Ascending aorta (tissue), 2 donors: ENCODE measurements at regions not wholly inside any gene's neighbourhood (a gene's known extent, or its start where the extent isn't known, plus 50 kb on each side); places are given as distances from the start of the nearest gene placed in this dataset.

Experiments
- DNase-seq, 2 donors: peaks; one replicate each; pipeline ENCODE4 v3.0.0-alpha.2; 2019; ENCODE audit warnings: low spot score in 2 of 2
- H3K27ac ChIP-seq, 2 donors: fragments of 200-600 bp; sonication (generic); one replicate each; pipeline ENCODE4 v1.5.1; 2016 to 2017; ENCODE audit warnings: mild to moderate bottlenecking in 1 of 2
- H3K27me3 ChIP-seq: fragments of 200-600 bp; sonication (generic); one replicate; pipeline ENCODE4 v1.5.1; 2017
- H3K36me3 ChIP-seq, 2 donors: fragments of 200-600 bp; sonication (generic); one replicate each; pipeline ENCODE4 v1.5.1; 2016
- H3K4me1 ChIP-seq, 2 donors: fragments of 200-600 bp; sonication (generic); one replicate each; pipeline ENCODE4 v1.5.1; 2016 to 2017; ENCODE audit warnings: mild to moderate bottlenecking in 1 of 2
- H3K4me3 ChIP-seq, 2 donors: fragments of 200-600 bp; sonication (generic); one replicate each; pipeline ENCODE4 v1.5.1; 2016 to 2017; ENCODE audit warnings: mild to moderate bottlenecking in 1 of 2
- H3K9me3 ChIP-seq, 2 donors: fragments of 200-600 bp; sonication (generic); one replicate each; pipeline ENCODE4 v1.5.1; 2016
- intact Hi-C: fragments of 100-400 bp; cut with DNase I; formaldehyde crosslinking; loops from one replicate; pipeline ENCODE4 v1.15.1; 2023
- TF ChIP-seq, protein P1 (sequence below), 3 experiments: fragments of 200-600 bp in 2 of 3; fragments of 450-650 bp in 1 of 3; sonication (generic) in 2 of 3; IDR thresholded peaks; one replicate each; pipeline ENCODE4 v1.5.1; 2016 to 2019; ENCODE audit warnings: antibody characterized with exemption in 3 of 3, mild to moderate bottlenecking in 1 of 3, moderate library complexity in 1 of 3

DNA sequence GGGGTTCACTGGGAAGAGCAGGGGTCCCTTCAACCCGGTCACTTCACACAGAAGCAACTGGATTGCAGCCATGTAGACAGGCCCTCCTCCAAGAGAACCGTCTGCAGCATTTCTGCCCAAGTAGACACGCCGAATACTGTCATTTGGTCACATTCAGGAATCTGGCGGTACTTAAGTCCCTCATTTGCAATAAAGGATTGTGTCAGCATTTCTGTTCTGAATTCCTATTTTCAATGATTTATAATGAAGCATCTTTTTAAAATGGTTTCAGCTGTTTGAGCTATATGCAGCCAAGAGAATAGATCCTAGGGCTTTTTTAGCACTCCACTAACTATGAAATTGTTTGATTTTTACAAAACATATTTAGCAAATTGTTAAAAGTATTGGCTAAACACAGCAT is 143.5 kb upstream of the SOX1 start:
- DNase-seq, result no peak
- TF ChIP-seq, protein P1, sequence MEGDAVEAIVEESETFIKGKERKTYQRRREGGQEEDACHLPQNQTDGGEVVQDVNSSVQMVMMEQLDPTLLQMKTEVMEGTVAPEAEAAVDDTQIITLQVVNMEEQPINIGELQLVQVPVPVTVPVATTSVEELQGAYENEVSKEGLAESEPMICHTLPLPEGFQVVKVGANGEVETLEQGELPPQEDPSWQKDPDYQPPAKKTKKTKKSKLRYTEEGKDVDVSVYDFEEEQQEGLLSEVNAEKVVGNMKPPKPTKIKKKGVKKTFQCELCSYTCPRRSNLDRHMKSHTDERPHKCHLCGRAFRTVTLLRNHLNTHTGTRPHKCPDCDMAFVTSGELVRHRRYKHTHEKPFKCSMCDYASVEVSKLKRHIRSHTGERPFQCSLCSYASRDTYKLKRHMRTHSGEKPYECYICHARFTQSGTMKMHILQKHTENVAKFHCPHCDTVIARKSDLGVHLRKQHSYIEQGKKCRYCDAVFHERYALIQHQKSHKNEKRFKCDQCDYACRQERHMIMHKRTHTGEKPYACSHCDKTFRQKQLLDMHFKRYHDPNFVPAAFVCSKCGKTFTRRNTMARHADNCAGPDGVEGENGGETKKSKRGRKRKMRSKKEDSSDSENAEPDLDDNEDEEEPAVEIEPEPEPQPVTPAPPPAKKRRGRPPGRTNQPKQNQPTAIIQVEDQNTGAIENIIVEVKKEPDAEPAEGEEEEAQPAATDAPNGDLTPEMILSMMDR (IDR thresholded peaks at IDR 0.05), result no peak
- H3K27me3 ChIP-seq, result no peaks in the 10 kb centered on the region
- H3K9me3 ChIP-seq, result no peaks in the 10 kb centered on the region
- intact Hi-C loops, result no loop called here
- H3K4me1 ChIP-seq, result no peaks in the 10 kb centered on the region
- no peak overlapping the region for H3K4me3 ChIP-seq
- no peak overlapping the region for H3K27ac ChIP-seq
- no peaks in the 10 kb centered on the region for H3K36me3 ChIP-seq

DNA sequence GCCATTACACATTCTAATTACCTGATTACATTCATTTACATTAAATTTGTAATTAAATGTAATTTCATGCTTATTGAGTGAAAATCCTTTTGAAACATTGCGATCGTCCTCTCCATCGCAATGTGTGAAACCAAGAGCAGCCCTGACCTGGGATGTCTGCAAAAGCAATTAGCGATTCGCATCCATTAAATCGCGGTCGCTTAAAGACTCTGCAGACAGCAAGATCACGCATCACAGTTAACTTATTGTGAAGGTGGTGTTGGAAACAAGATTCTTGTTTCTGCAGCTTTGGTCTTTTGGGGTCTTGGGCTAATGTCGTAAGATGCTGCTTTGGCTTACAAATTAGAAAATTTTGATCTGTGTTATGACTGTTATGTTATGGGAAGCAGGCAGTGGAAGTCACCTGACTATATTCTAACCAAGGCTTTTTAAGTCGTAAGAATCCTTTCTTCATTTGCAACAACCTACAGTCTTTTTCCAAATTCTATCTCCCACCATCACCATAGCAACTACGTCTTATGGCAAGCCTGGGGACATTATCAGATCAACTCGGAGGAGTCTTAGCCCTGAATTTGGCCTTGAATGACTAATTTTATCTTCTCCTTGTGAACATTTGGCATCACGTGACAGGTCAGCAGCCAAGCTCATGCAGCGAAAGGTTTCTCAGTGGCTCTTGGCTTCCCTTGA is 142.8 kb upstream of the SOX1 start:
- H3K4me1 ChIP-seq, result no peaks in the 10 kb centered on the region
- H3K27me3 ChIP-seq, result no peaks in the 10 kb centered on the region
- intact Hi-C loops, result no loop called here
- no peak for DNase-seq
- no peaks in the 10 kb centered on the region for H3K36me3 ChIP-seq
- H3K9me3 ChIP-seq, result no peaks in the 10 kb centered on the region
- no peak overlapping the region for H3K4me3 ChIP-seq
- TF ChIP-seq, protein P1 (IDR thresholded peaks at IDR 0.05), result no peak
- no peak overlapping the region for H3K27ac ChIP-seq

DNA sequence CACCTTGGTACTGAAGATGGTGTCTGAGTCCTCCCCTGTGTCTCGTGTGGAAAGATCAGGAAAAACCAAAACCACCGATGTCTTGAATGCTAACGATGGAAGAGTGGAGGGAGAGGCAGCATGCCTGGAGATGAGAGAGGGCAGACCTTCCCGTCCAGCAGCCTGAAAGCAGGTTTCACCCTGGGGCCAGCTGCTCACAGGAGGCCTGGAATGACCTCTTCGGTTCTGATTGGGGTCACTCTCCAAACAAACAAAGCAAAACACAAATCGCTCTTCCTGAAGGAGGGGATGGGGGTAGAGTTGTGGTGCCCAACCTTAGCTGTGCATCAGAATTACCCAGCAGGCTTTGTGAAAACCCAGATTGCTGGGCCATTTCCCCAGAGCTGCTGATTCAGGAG is 142.3 kb upstream of the SOX1 start:
- TF ChIP-seq, protein P1 (IDR thresholded peaks at IDR 0.05), result no peak
- Histone ChIP-seq H3K27me3 (no peaks in the 10 kb centered on the region), H3K4me3 (no peak overlapping the region), H3K27ac (no peak overlapping the region), H3K9me3 (no peaks in the 10 kb centered on the region), H3K36me3 (no peaks in the 10 kb centered on the region), H3K4me1 (no peaks in the 10 kb centered on the region)
- intact Hi-C loops, result no loop called here
- no peak for DNase-seq

DNA sequence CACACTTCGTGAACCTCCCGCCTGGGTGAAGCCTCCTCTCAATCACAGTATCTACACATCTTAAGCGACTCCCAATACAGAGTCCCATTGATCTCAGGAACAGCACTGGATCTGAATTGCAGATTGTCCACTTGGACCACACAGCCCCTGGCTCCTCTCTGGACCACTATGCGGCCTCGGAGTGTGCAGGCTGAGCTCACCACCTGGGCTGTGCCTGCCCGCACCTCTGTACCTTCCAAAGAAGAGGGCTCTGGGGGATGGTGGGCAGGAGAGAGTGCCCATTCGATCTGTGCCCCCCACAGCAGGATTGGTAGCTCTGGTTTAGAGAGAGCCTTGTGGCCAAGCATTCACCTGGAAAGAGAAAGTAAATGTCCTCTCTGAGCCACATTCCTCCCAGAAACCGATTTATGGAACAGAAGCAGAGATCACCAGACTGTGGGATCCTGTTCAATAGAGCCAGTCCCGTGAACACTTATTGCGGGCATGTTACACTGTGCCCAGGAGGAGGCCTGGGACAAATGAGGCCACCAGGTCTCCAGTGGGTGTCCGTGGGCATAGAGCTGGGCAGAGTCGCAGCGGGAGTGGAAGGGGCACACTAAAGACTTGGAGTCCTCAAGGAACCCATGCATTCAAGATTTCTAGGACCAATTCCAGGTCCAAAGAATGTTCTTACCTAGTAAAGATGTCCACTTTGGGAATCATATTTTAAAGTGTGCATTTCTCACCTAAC is 141.6 kb upstream of the SOX1 start:
- Histone ChIP-seq H3K9me3 (no peaks in the 10 kb centered on the region), H3K36me3 (no peaks in the 10 kb centered on the region), H3K4me3 (no peak overlapping the region), H3K27ac (no peak overlapping the region), H3K27me3 (no peaks in the 10 kb centered on the region), H3K4me1 (no peaks in the 10 kb centered on the region)
- TF ChIP-seq, protein P1 (IDR thresholded peaks at IDR 0.05), result no peak
- intact Hi-C loops, result no loop called here
- DNase-seq, result no peak

DNA sequence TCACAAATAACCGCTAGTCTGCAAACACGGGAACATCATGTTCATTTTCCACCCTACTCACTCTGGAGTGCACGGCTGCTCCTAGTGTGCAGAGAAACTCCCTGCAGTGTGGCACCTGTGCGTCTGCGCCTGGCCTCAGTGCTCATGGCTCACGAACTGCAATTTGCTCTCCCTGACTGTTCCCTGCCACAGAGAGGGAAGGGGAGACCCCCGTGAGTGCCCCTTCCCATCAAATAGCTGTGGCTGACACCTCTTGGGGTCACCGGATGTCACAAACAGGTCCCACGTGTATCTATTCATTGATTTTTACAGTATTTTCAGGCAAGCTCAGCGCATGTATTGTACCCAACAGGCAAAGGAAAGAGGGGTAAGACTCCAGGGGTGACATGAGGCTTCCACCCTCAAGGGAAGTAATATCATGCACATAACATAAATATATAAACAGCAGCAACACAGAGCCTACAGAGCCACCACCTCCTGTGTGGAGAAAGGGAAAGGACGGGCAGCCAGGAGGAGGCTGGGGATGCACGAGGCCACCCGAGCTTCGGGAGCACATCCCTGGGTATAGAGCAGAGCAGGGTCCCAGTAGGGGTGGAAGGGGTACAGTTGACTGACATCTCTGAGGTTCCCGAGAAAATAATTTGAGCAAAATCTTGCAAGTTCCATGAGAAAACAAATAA is 140.3 kb upstream of the SOX1 start:
- intact Hi-C loops, result no loop called here
- no peak for DNase-seq
- Histone ChIP-seq H3K36me3 (no peaks in the 10 kb centered on the region), H3K27ac (no peak overlapping the region), H3K4me3 (no peak overlapping the region), H3K27me3 (no peaks in the 10 kb centered on the region), H3K9me3 (peaks cover 0 to 3% of the 10 kb centered on the region in 2 donors), H3K4me1 (no peaks in the 10 kb centered on the region)
- TF ChIP-seq, protein P1 (IDR thresholded peaks at IDR 0.05), result no peak
